GM23248 (cell line): ENCODE measurements at regions not wholly inside any gene's neighbourhood (a gene's known extent, or its start where the extent isn't known, plus 50 kb on each side); places are given as distances from the start of the nearest gene placed in this dataset.

ENCODE experiments used
- DNase-seq: peaks from one replicate; pipeline ENCODE4 v3.0.0-alpha.2; 2015
- H2AFZ ChIP-seq: fragments of 200-600 bp; sonication (generic); 2 replicates; pipeline ENCODE4 v1.6.1; 2016; ENCODE audit warnings: antibody characterized with exemption
- H3F3A ChIP-seq: fragments of 200-600 bp; sonication (generic); 2 replicates; pipeline ENCODE4 v1.6.1; 2016; ENCODE audit warnings: mild to moderate bottlenecking, antibody characterized with exemption, mixed run types; ENCODE audit not compliant: insufficient read depth
- H3K27ac ChIP-seq: fragments of 200-600 bp; sonication (generic); 2 replicates; pipeline ENCODE4 v1.5.1; 2016; ENCODE audit warnings: mild to moderate bottlenecking
- H3K27me3 ChIP-seq: fragments of 200-600 bp; sonication (generic); replicated peaks from 2 replicates; pipeline ENCODE4 v1.6.1; 2016; ENCODE audit warnings: mild to moderate bottlenecking; ENCODE audit not compliant: insufficient read depth
- H3K36me3 ChIP-seq: fragments of 200-600 bp; sonication (generic); 2 replicates; pipeline ENCODE4 v1.6.1; 2016; ENCODE audit warnings: low read depth, mild to moderate bottlenecking
- H3K4me1 ChIP-seq: fragments of 200-600 bp; sonication (generic); 2 replicates; pipeline ENCODE4 v1.6.1; 2016; ENCODE audit warnings: mild to moderate bottlenecking; ENCODE audit not compliant: insufficient read depth
- H3K4me2 ChIP-seq: fragments of 200-600 bp; sonication (generic); one replicate; pipeline ENCODE4 v1.6.1; 2016; ENCODE audit warnings: mild to moderate bottlenecking; ENCODE audit not compliant: unreplicated experiment
- H3K4me3 ChIP-seq: fragments of 200-600 bp; sonication (generic); 2 replicates; pipeline ENCODE4 v1.5.1; 2016; ENCODE audit warnings: mild to moderate bottlenecking
- H3K79me2 ChIP-seq: fragments of 200-600 bp; sonication (generic); 2 replicates; pipeline ENCODE4 v1.6.1; 2016; ENCODE audit warnings: mild to moderate bottlenecking; ENCODE audit not compliant: insufficient read depth
- H3K9ac ChIP-seq: fragments of 200-600 bp; sonication (generic); 2 replicates; pipeline ENCODE4 v1.6.1; 2016; ENCODE audit warnings: mild to moderate bottlenecking
- H3K9me2 ChIP-seq: fragments of 200-600 bp; sonication (generic); 2 replicates; pipeline ENCODE4 v1.6.1; 2016; ENCODE audit warnings: mixed run types, mild to moderate bottlenecking, moderate library complexity; ENCODE audit not compliant: insufficient read depth
- H3K9me3 ChIP-seq: fragments of 200-600 bp; sonication (generic); one replicate; pipeline ENCODE4 v1.6.1; 2017; ENCODE audit warnings: low read depth
- H4K20me1 ChIP-seq: fragments of 200-600 bp; sonication (generic); 2 replicates; pipeline ENCODE4 v1.6.0; 2016; ENCODE audit not compliant: insufficient read depth
- EZH2 ChIP-seq: fragments of 200-600 bp; sonication (generic); IDR thresholded peaks from 2 replicates; pipeline ENCODE4 v1.6.1; 2018; ENCODE audit warnings: antibody characterized with exemption, mild to moderate bottlenecking; ENCODE audit not compliant: insufficient read depth, poor library complexity, severe bottlenecking
- EZH2phosphoT487 ChIP-seq: fragments of 200-600 bp; sonication (generic); IDR thresholded peaks from 2 replicates; pipeline ENCODE4 v1.6.1; 2018; ENCODE audit warnings: antibody characterized with exemption, moderate library complexity, mild to moderate bottlenecking, low read depth; ENCODE audit not compliant: insufficient read depth
- WGBS, 2 experiments: methylation state at CpG; one replicate each; pipeline ENCODE4 v1.1.6; 2015 to 2017; ENCODE audit warnings: low lambda C conversion rate in 2 of 2, low coverage in 1 of 2; ENCODE audit errors: missing lambda C conversion rate in 2 of 2; 5-methylcytosine and 5-hydroxymethylcytosine counted together
- in situ Hi-C: fragments of 300-500 bp; cut with MboI; formaldehyde crosslinking; loops from 2 replicates; pipeline ENCODE4 v1.15.0; 2020

DNA sequence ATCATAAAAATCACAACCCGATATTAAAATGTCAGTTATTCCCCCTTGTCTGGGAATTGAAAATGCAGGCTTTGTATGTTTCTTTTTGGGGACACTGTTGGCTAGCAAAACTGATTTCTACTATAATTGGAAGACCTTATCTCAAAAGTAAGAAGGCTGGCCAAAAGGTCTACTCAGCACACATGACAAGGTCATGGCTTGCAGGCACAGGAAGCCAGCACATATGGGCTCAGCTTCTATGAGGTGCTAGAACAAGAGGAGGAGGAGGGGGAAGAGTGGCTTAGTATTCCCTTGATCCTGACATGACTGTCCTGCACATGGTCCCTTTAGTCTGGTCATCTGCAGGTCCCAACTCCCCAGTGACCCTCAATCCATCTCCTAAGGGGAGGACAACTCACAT, 681.2 kb downstream of the SQOR start:
- no peaks in the 10 kb centered on the region for H3K9me3 ChIP-seq
- no peaks in the 10 kb centered on the region for H3K79me2 ChIP-seq
- no peak for DNase-seq
- 5 to 20% methylated on average over 1 of the region's 1 CpG for WGBS, 2 experiments
- H3K4me2 ChIP-seq: no peak overlapping the region
- no peaks in the 10 kb centered on the region for H3K27me3 ChIP-seq
- H3K4me1 ChIP-seq: no peaks in the 10 kb centered on the region
- no peak overlapping the region for H3K4me3 ChIP-seq
- H4K20me1 ChIP-seq: no peaks in the 10 kb centered on the region
- H3K9ac ChIP-seq: no peak overlapping the region
- TF ChIP-seq EZH2: no peak
- TF ChIP-seq EZH2phosphoT487: no peak
- H3K36me3 ChIP-seq: no peaks in the 10 kb centered on the region
- in situ Hi-C loops: no loop called here
- no peaks in the 10 kb centered on the region for H3K9me2 ChIP-seq
- H3K27ac ChIP-seq: no peak overlapping the region
- H3F3A ChIP-seq: no peaks in the 10 kb centered on the region
- H2AFZ ChIP-seq: no peak overlapping the region

DNA sequence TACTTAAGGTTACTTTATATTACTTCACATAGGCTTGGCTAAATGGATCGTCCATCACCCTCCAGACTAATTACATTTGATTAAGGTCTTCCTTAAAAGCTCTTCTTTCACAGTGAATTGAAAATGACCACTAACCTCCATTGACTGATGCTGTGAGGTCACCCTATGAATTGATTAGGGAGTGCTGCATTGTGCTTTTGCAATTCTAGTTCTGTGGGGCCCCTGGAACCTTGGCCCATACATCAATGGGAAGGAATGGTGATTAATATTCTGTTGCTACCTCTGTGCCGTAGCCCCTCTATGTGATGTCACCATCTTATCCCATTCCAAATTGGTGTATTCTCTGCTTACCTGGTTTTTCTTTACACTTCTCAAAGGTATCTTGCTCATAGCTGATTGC, 682.2 kb downstream of the SQOR start:
- H3K27me3 ChIP-seq: no peaks in the 10 kb centered on the region
- H3K27ac ChIP-seq: no peak overlapping the region
- no peaks in the 10 kb centered on the region for H4K20me1 ChIP-seq
- no peak for DNase-seq
- WGBS, 2 experiments: 29 to 44% methylated on average over 2 of the region's 2 CpGs
- H3K4me3 ChIP-seq: no peak overlapping the region
- no peaks in the 10 kb centered on the region for H3K9me2 ChIP-seq
- H3K9ac ChIP-seq: no peak overlapping the region
- in situ Hi-C loops: no loop called here
- no peaks in the 10 kb centered on the region for H3K36me3 ChIP-seq
- H3K79me2 ChIP-seq: no peaks in the 10 kb centered on the region
- H2AFZ ChIP-seq: no peak overlapping the region
- TF ChIP-seq EZH2 (no peak), EZH2phosphoT487 (no peak)
- no peaks in the 10 kb centered on the region for H3K4me1 ChIP-seq
- H3K9me3 ChIP-seq: no peaks in the 10 kb centered on the region
- no peaks in the 10 kb centered on the region for H3F3A ChIP-seq
- no peak overlapping the region for H3K4me2 ChIP-seq

DNA sequence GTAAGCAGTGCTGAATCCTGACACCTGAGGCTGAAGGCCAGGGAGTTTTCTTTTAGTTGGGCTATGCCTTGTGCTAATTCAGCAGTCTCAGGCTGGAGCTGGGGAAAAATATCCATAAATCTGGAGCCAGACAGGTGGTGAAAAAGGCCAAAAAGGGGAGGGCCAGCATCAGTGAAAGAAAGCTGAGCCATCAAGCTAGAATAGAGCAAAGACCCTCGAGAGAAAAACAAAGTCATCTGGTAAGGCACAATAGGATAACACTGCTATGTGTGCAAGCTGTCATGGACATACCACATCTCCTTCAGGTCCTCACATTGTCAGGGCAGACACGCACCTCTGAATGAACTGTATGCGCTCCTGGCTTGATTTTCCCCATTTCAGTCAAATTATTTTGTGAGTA, 687.9 kb downstream of the SQOR start:
- Histone ChIP-seq H3K27me3 (no peaks in the 10 kb centered on the region), H3K4me1 (no peaks in the 10 kb centered on the region), H3K36me3 (no peaks in the 10 kb centered on the region), H3F3A (no peaks in the 10 kb centered on the region), H3K9ac (no peak overlapping the region), H4K20me1 (no peaks in the 10 kb centered on the region), H3K27ac (no peak overlapping the region), H3K4me2 (no peak overlapping the region), H3K79me2 (no peaks in the 10 kb centered on the region), H2AFZ (no peak overlapping the region), H3K9me2 (no peaks in the 10 kb centered on the region), H3K4me3 (no peak overlapping the region), H3K9me3 (no peaks in the 10 kb centered on the region)
- 44 to 47% methylated on average over 3 of the region's 3 CpGs for WGBS, 2 experiments
- in situ Hi-C loops: no loop called here
- TF ChIP-seq EZH2phosphoT487 (no peak), EZH2 (no peak)
- no peak for DNase-seq

DNA sequence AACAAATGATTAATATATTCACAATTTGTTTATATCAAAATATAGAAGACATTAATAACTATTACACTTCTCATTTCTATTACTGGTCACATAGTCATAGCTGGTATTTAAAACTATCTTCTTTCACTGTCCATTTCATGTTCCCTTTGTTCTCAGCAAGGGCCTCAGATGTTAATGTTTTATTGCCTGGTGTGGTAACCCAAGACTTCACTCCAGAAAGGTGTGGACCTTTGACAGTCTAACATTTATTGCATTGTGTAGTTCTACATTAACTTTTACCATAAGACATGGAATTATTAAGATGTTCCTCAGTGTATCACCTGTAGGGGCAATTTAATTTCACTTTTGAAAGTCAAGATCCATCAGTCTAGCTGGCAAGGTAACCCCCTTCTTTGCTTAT, 691.3 kb downstream of the SQOR start:
- Histone ChIP-seq H3F3A (no peaks in the 10 kb centered on the region), H3K27me3 (no peaks in the 10 kb centered on the region), H3K9me3 (no peaks in the 10 kb centered on the region), H3K36me3 (no peaks in the 10 kb centered on the region), H3K4me3 (no peak overlapping the region), H3K4me2 (no peak overlapping the region), H2AFZ (no peak overlapping the region), H3K9me2 (no peaks in the 10 kb centered on the region), H3K27ac (no peak overlapping the region), H3K4me1 (no peaks in the 10 kb centered on the region), H3K9ac (no peak overlapping the region), H3K79me2 (no peaks in the 10 kb centered on the region), H4K20me1 (no peaks in the 10 kb centered on the region)
- in situ Hi-C loops: no loop called here
- no peak for TF ChIP-seq EZH2phosphoT487
- no peak for TF ChIP-seq EZH2
- no peak for DNase-seq

DNA sequence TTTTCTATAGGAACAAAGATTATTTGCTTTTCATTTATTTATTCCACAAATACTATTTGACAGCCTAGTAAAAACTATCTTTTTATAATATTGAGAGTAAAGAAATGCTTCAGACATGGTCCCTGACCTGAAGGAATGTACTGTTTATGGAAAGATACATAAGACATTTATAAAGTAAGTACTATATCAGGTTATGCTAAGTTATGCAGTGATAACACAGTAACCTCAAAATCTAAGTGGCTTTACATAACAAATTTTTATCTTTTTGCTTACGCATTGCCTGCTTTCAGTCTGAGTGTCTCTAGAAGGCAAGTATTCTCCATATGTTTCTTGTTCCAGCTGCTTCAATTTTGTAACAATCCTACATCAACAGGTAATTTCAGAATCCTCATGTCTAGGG, 694.0 kb downstream of the SQOR start:
- H3K9me2 ChIP-seq: no peaks in the 10 kb centered on the region
- no peaks in the 10 kb centered on the region for H3K79me2 ChIP-seq
- no peak overlapping the region for H3K4me3 ChIP-seq
- TF ChIP-seq EZH2 (no peak), EZH2phosphoT487 (no peak)
- H3K4me1 ChIP-seq: no peaks in the 10 kb centered on the region
- no peak overlapping the region for H3K27ac ChIP-seq
- H3K4me2 ChIP-seq: no peak overlapping the region
- H3K36me3 ChIP-seq: no peaks in the 10 kb centered on the region
- no peaks in the 10 kb centered on the region for H4K20me1 ChIP-seq
- H3K9me3 ChIP-seq: no peaks in the 10 kb centered on the region
- in situ Hi-C loops: no loop called here
- no peak overlapping the region for H3K9ac ChIP-seq
- 77 to 78% methylated on average over 1 of the region's 1 CpG for WGBS, 2 experiments
- H2AFZ ChIP-seq: no peak overlapping the region
- H3K27me3 ChIP-seq: no peaks in the 10 kb centered on the region
- DNase-seq: no peak
- no peaks in the 10 kb centered on the region for H3F3A ChIP-seq
